Endothelial cell of umbilical vein (primary cell): ENCODE measurements at regions not wholly inside any gene's neighbourhood (a gene's known extent, or its start where the extent isn't known, plus 50 kb on each side); places are given as distances from the start of the nearest gene placed in this dataset.

Experiments
- EZH2 ChIP-seq: IDR thresholded peaks from 2 replicates; pipeline ENCODE4 v1.6.1; 2012; ENCODE audit warnings: borderline replicate concordance, low read depth, mild to moderate bottlenecking, moderate library complexity, low read length, inconsistent platforms; ENCODE audit not compliant: severe bottlenecking
- MYC ChIP-seq: IDR thresholded peaks from one replicate; pipeline ENCODE4 v1.6.1; 2011; ENCODE audit warnings: mild to moderate bottlenecking, low read depth, low read length

- TF ChIP-seq MYC (no peak), EZH2 (no peak)
Measured at GRCh38 chr18:24809173-24809950, 348.9 kb downstream of the HRH4 start.
